Chondrocyte (in vitro differentiated cells): ENCODE measurements at regions not wholly inside any gene's neighbourhood (a gene's known extent, or its start where the extent isn't known, plus 50 kb on each side); places are given as distances from the start of the nearest gene placed in this dataset.

Experiments
- DNase-seq: peaks from one replicate; pipeline ENCODE4 v3.0.0; 2021; ENCODE audit warnings: mixed read lengths, low spot score
- H3K27ac Mint-ChIP-seq: one replicate; pipeline ENCODE4 v1.8.0; 2021; ENCODE audit warnings: mild to moderate bottlenecking, moderate library complexity, mixed read lengths; ENCODE audit not compliant: unreplicated experiment
- H3K27me3 Mint-ChIP-seq: 2 replicates; pipeline ENCODE4 v1.8.0; 2021; ENCODE audit warnings: low read depth, mixed read lengths
- H3K36me3 Mint-ChIP-seq: 2 replicates; pipeline ENCODE4 v1.8.0; 2021; ENCODE audit warnings: low read depth, mixed read lengths
- H3K4me1 Mint-ChIP-seq: 2 replicates; pipeline ENCODE4 v1.8.0; 2021; ENCODE audit warnings: low read depth, mild to moderate bottlenecking, mixed read lengths
- H3K4me3 Mint-ChIP-seq: one replicate; pipeline ENCODE4 v1.8.0; 2021; ENCODE audit warnings: mild to moderate bottlenecking, moderate library complexity, mixed read lengths; ENCODE audit not compliant: unreplicated experiment
- H3K9me3 Mint-ChIP-seq: 2 replicates; pipeline ENCODE4 v1.8.0; 2021; ENCODE audit warnings: low read depth, mixed read lengths
- CTCF ChIP-seq: fragments of 200-600 bp; sonication (generic); IDR thresholded peaks from 2 replicates; pipeline ENCODE4 v1.5.0; 2021; ENCODE audit warnings: antibody characterized with exemption, mild to moderate bottlenecking, moderate library complexity

DNA sequence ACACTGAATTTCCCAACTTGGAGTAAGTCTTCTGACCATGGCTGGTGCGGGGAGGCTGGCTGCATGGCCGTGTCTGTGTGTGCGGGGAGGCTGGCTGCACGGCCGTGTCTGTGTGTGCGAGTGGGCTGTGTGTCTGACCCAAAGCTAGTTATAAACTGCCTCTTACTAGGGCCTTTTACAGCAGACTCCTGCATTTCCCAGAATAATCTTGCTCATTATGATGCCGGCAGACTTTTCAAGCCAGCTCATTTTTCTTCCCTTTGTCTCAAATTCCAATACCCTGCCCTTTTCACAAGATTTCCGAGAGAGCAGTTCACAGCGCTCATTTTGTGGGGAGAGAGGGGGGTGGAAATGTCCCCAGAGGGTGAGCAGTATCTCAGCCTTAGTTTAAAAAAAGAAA, 470.7 kb upstream of the BRINP1 start:
- peaks cover 8% of the 10 kb centered on the region for H3K27me3 Mint-ChIP-seq
- no peak overlapping the region for H3K4me3 Mint-ChIP-seq
- H3K4me1 Mint-ChIP-seq, result no peaks in the 10 kb centered on the region
- no peak overlapping the region for H3K27ac Mint-ChIP-seq
- no peaks in the 10 kb centered on the region for H3K36me3 Mint-ChIP-seq
- TF ChIP-seq CTCF, result no peak
- H3K9me3 Mint-ChIP-seq, result no peaks in the 10 kb centered on the region
- no peak for DNase-seq

GRCh38 chr9:119838210-119838609, 469.0 kb upstream of the BRINP1 start:
- Mint-ChIP-seq H3K9me3 (no peaks in the 10 kb centered on the region), H3K4me3 (no peak overlapping the region), H3K27me3 (peaks cover 10% of the 10 kb centered on the region), H3K27ac (no peak overlapping the region), H3K36me3 (no peaks in the 10 kb centered on the region), H3K4me1 (no peaks in the 10 kb centered on the region)
- no peak for TF ChIP-seq CTCF
- DNase-seq, result no peak

- Mint-ChIP-seq H3K9me3 (no peaks in the 10 kb centered on the region), H3K4me3 (no peak overlapping the region), H3K36me3 (no peaks in the 10 kb centered on the region), H3K27me3 (peaks cover 12% of the 10 kb centered on the region), H3K27ac (no peak overlapping the region), H3K4me1 (no peaks in the 10 kb centered on the region)
- TF ChIP-seq CTCF, result no peak
- no peak for DNase-seq
Observed at GRCh38 chr9:119836036-119836435, 466.8 kb upstream of the BRINP1 start.

- Mint-ChIP-seq H3K9me3 (no peaks in the 10 kb centered on the region), H3K36me3 (no peaks in the 10 kb centered on the region), H3K4me3 (no peak overlapping the region), H3K27me3 (peaks cover 15% of the 10 kb centered on the region), H3K27ac (no peak overlapping the region), H3K4me1 (no peaks in the 10 kb centered on the region)
- TF ChIP-seq CTCF, result no peak
- no peak for DNase-seq
Observed at GRCh38 chr9:119834064-119834620, 464.9 kb upstream of the BRINP1 start.

- no peak for TF ChIP-seq CTCF
- no peaks in the 10 kb centered on the region for H3K9me3 Mint-ChIP-seq
- no peaks in the 10 kb centered on the region for H3K4me1 Mint-ChIP-seq
- no peak overlapping the region for H3K4me3 Mint-ChIP-seq
- DNase-seq, result no peak
- no peak overlapping the region for H3K27ac Mint-ChIP-seq
- peaks cover 19% of the 10 kb centered on the region for H3K27me3 Mint-ChIP-seq
- no peaks in the 10 kb centered on the region for H3K36me3 Mint-ChIP-seq
Observed at GRCh38 chr9:119831309-119831708, 462.1 kb upstream of the BRINP1 start.
